K562 (cell line): ENCODE measurements at regions not wholly inside any gene's neighbourhood (a gene's known extent, or its start where the extent isn't known, plus 50 kb on each side); places are given as distances from the start of the nearest gene placed in this dataset.

Experiments used
- ATAC-seq: fragments of 200-7000 bp; cut with Tn5 transposase; 3 replicates; pipeline ENCODE4 v1.9.1; 2020; ENCODE audit warnings: moderate library complexity
- BruUV-seq: library from RNA; stranded (reverse); fragments of 400-500 nt; replicated peaks from 2 replicates; lab custom pipeline; 2021; lab: Mats Ljungman, UMichigan
- CTCF ChIA-PET: fragments of 300-600 bp; formaldehyde crosslinking; extraction: SDS; loops from one replicate; lab custom pipeline; 2021; ENCODE audit warnings: low intra/inter-chr PET ratio; lab: Yijun Ruan, JAX
- POLR2A ChIA-PET: fragments of 300-600, 350-650 bp; sonication (Branson Sonifier 250); formaldehyde crosslinking; extraction: SDS; loops from one replicate; lab custom pipeline; 2021; ENCODE audit warnings: antibody characterized with exemption, inconsistent platforms; lab: Yijun Ruan, JAX
- DNase-seq, 4 experiments: peaks; one replicate each; pipeline versions ENCODE4 v3.0.0 to v3.0.0-alpha.2; 2011 to 2018; ENCODE audit warnings: low spot score in 3 of 4, mixed read lengths in 3 of 4; ENCODE audit errors: extremely low read depth in 1 of 4
- FAIRE-seq: peaks from 2 replicates; lab custom pipeline; 2011; peaks lifted over from hg19 to GRCh38; lab: Jason Lieb, UNC
- H2AFZ ChIP-seq: 2 replicates; pipeline ENCODE4 v1.6.0; 2011; ENCODE audit warnings: low read depth, low read length, control low read depth, inconsistent platforms
- H3K27ac ChIP-seq: fragments of 200-600 bp; 3 replicates; pipeline ENCODE4 v1.8.0; 2011; ENCODE audit warnings: low read depth, mild to moderate bottlenecking, control low read depth, inconsistent platforms, low read length, moderate library complexity, mixed read lengths; ENCODE audit errors: extremely low read depth
- H3K27me3 ChIP-seq, 2 experiments: fragments of 300-600 bp in 1 of 2; 2 replicates in 1 of 2; 3 replicates in 1 of 2; pipeline versions ENCODE4 v1.6.0 to v1.8.0; 2011; ENCODE audit warnings: inconsistent platforms in 2 of 2, low read length in 2 of 2, mild to moderate bottlenecking in 1 of 2, mixed read lengths in 1 of 2, moderate library complexity in 1 of 2; ENCODE audit not compliant: control insufficient read depth in 2 of 2, insufficient read depth in 2 of 2
- H3K36me3 ChIP-seq: fragments of 300-600 bp; 3 replicates; pipeline ENCODE4 v1.8.0; 2011; ENCODE audit warnings: mild to moderate bottlenecking, low read length, inconsistent platforms; ENCODE audit not compliant: control insufficient read depth, insufficient read depth
- H3K4me1 ChIP-seq, 2 experiments: fragments of 200-600 bp in 1 of 2; replicated peaks in 1 of 2; 2 replicates in 1 of 2; 3 replicates in 1 of 2; pipeline versions ENCODE4 v1.5.1 to v1.8.0; 2011; ENCODE audit warnings: inconsistent platforms in 2 of 2, low read length in 2 of 2, mild to moderate bottlenecking in 1 of 2, mixed read lengths in 1 of 2, moderate library complexity in 1 of 2; ENCODE audit not compliant: control insufficient read depth in 2 of 2, insufficient read depth in 2 of 2
- H3K4me2 ChIP-seq: 2 replicates; pipeline ENCODE4 v1.6.1; 2011; ENCODE audit warnings: low read length, control low read depth, inconsistent platforms, mixed read lengths; ENCODE audit not compliant: insufficient read depth
- H3K4me3 ChIP-seq: fragments of 200-600 bp; sonication (generic), shearing (Covaris generic); 2 replicates; pipeline ENCODE4 v1.5.1; 2016; ENCODE audit warnings: control low read depth, inconsistent platforms
- H3K79me2 ChIP-seq: fragments of 200-600 bp; 3 replicates; pipeline ENCODE4 v1.8.0; 2011; ENCODE audit warnings: low read length, inconsistent platforms; ENCODE audit not compliant: control insufficient read depth, insufficient read depth
- H3K9ac ChIP-seq, 2 experiments: 2 replicates each; pipeline versions ENCODE4 v1.6.0 to v1.6.1; 2011; ENCODE audit warnings: low read depth in 2 of 2, low read length in 2 of 2, control low read depth in 1 of 2, inconsistent platforms in 1 of 2, mild to moderate bottlenecking in 1 of 2, mixed read lengths in 1 of 2; ENCODE audit not compliant: insufficient read depth in 1 of 2
- H3K9me1 ChIP-seq: one replicate; pipeline ENCODE4 v1.6.0; 2011; ENCODE audit warnings: inconsistent platforms, mild to moderate bottlenecking, low read length, moderate library complexity; ENCODE audit not compliant: control insufficient read depth, insufficient read depth
- H3K9me3 ChIP-seq: replicated peaks from 2 replicates; pipeline ENCODE4 v1.5.1; 2011; ENCODE audit warnings: low read depth, low read length, inconsistent platforms; ENCODE audit not compliant: control insufficient read depth, insufficient read depth
- H4K20me1 ChIP-seq: replicated peaks from 2 replicates; pipeline ENCODE4 v1.6.1; 2011; ENCODE audit warnings: low read length, inconsistent platforms, mixed read lengths; ENCODE audit not compliant: control insufficient read depth, insufficient read depth
- BRF1 ChIP-seq: IDR thresholded peaks from 3 replicates; pipeline ENCODE4 v1.6.1; 2011; ENCODE audit warnings: borderline replicate concordance, mild to moderate bottlenecking; ENCODE audit not compliant: insufficient read length; ENCODE audit errors: extremely low read depth
- FOXK1 ChIP-seq: sonication (generic); formaldehyde crosslinking; IDR thresholded peaks from 2 replicates; pipeline ENCODE4 v1.8.0; 2022; ENCODE audit warnings: missing genetic modification reagents, mild to moderate bottlenecking, borderline replicate concordance
- JUND ChIP-seq, 2 experiments: IDR thresholded peaks; 2 replicates in 1 of 2; 3 replicates in 1 of 2; pipeline ENCODE4 v1.6.1; 2011; ENCODE audit warnings: borderline replicate concordance in 2 of 2, low read depth in 2 of 2, low read length in 2 of 2, improper control_type of control experiment in 1 of 2, missing biosample characterization in 1 of 2, missing genetic modification characterization in 1 of 2, missing genetic modification reagents in 1 of 2
- LARP7 ChIP-seq: fragments of 450-650 bp; IDR thresholded peaks from 2 replicates; pipeline ENCODE4 v1.6.1; 2016
- NFE2L1 ChIP-seq: fragments of 450-650 bp; IDR thresholded peaks from 2 replicates; pipeline ENCODE4 v1.6.1; 2016; ENCODE audit warnings: missing genetic modification characterization, low read depth, mild to moderate bottlenecking, missing compliant biosample characterization, moderate library complexity, borderline replicate concordance
- RBM39 ChIP-seq: fragments of 200-400 bp; formaldehyde crosslinking; optimal IDR thresholded peaks from 2 replicates; pipeline ENCODE3; 2018; ENCODE audit warnings: low read depth, low read length
- XRCC4 ChIP-seq: IDR thresholded peaks from one replicate; pipeline ENCODE4 v1.6.1; 2011; ENCODE audit not compliant: insufficient read depth, insufficient read length; ENCODE audit errors: extremely low read depth
- ZNF146 ChIP-seq: IDR thresholded peaks from one replicate; pipeline ENCODE4 v1.6.1; 2018; ENCODE audit warnings: missing compliant biosample characterization; ENCODE audit not compliant: unreplicated experiment
- ZNF668 ChIP-seq: fragments of 250-450 bp; sonication (Bioruptor Pico); IDR thresholded peaks from 2 replicates; pipeline ENCODE4 v1.8.0; 2022; ENCODE audit warnings: mild to moderate bottlenecking, inconsistent platforms
- in situ Hi-C: fragments of 300-500 bp; cut with MboI; formaldehyde crosslinking; loops from 4 replicates; pipeline ENCODE4 v1.15.0; 2018; ENCODE audit warnings: inconsistent platforms, mixed read lengths
- intact Hi-C: fragments of 100-400 bp; cut with micrococcal nuclease; formaldehyde crosslinking; loops from 2 replicates; pipeline ENCODE4 v1.14.2; 2022
- TF ChIP-seq, protein P1 (sequence below): sonication (generic); formaldehyde crosslinking; IDR thresholded peaks from 2 replicates; pipeline ENCODE4 v1.8.0; 2022; ENCODE audit warnings: mild to moderate bottlenecking, missing genetic modification reagents, borderline replicate concordance

GRCh38 chr5:164909673-164910072 lies 1404.3 kb downstream of the MAT2B start (continued):
- TF ChIP-seq, protein P1, sequence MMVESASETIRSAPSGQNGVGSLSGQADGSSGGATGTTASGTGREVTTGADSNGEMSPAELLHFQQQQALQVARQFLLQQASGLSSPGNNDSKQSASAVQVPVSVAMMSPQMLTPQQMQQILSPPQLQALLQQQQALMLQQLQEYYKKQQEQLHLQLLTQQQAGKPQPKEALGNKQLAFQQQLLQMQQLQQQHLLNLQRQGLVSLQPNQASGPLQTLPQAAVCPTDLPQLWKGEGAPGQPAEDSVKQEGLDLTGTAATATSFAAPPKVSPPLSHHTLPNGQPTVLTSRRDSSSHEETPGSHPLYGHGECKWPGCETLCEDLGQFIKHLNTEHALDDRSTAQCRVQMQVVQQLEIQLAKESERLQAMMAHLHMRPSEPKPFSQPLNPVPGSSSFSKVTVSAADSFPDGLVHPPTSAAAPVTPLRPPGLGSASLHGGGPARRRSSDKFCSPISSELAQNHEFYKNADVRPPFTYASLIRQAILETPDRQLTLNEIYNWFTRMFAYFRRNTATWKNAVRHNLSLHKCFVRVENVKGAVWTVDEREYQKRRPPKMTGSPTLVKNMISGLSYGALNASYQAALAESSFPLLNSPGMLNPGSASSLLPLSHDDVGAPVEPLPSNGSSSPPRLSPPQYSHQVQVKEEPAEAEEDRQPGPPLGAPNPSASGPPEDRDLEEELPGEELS = no peak
- TF ChIP-seq ZNF146 = no peak
- TF ChIP-seq LARP7 = no peak
- no peak for TF ChIP-seq JUND (IDR thresholded peaks at IDR 0.05; ENCODE audit: borderline replicate concordance, low read depth, low read length)
- TF ChIP-seq JUND (tag; IDR thresholded peaks at IDR 0.05; ENCODE audit: borderline replicate concordance, low read depth, low read length) = no peak

DNA sequence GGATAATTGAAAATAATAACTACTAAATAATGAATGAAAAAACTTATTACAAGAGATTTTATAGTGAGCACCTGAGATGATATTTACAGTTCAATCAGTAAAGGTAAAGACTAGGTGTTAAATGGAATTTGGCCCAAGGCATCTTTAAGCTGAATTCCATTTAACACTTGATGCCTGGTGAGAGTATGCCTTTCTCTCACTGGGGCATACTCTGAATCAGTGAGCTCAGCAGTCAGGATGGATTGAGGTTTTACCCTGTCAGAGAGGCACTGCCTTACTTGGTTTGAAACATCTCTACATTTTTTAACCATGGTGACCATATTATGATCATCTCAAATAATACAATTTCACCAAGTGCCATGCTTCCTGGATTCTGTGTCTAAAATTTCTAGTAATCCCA lies 1416.3 kb downstream of the MAT2B start:
- H3K27me3 ChIP-seq = no peaks in the 10 kb centered on the region
- no peaks in the 10 kb centered on the region for H3K9me3 ChIP-seq
- POLR2A ChIA-PET = no interaction called here
- H3K9ac ChIP-seq = no peak overlapping the region
- H3K36me3 ChIP-seq = no peaks in the 10 kb centered on the region
- in situ Hi-C loops = no loop called here
- no peaks in the 10 kb centered on the region for H3K79me2 ChIP-seq
- no peak overlapping the region for H3K4me3 ChIP-seq
- TF ChIP-seq FOXK1 (CRISPR knock-in tag) (no peak), BRF1 (no peak), NFE2L1 (tag) (no peak), ZNF668 (CRISPR knock-in tag) (no peak), RBM39 (no peak), XRCC4 (no peak)
- DNase-seq = no peak
- H4K20me1 ChIP-seq = no peaks in the 10 kb centered on the region
- no peak overlapping the region for H3K27ac ChIP-seq
- no peak overlapping the region for H2AFZ ChIP-seq
- no peaks in the 10 kb centered on the region for H3K4me1 ChIP-seq
- intact Hi-C loops = no loop called here
- H3K4me2 ChIP-seq = no peak overlapping the region
- no peak for FAIRE-seq
- CTCF ChIA-PET = no interaction called here
- no peak for ATAC-seq
- no TSS peak for BruUV-seq
- no peaks in the 10 kb centered on the region for H3K9me1 ChIP-seq
